HG03135 (cell line): ENCODE measurements at regions not wholly inside any gene's neighbourhood (a gene's known extent, or its start where the extent isn't known, plus 50 kb on each side); places are given as distances from the start of the nearest gene placed in this dataset.
"Not testable (repeated sequence)": the region's sequence is repeated elsewhere in the genome, so short reads cannot be mapped to it uniquely, and the experiment has no call there.

Experiments
- ATAC-seq: cut with Tn5 transposase; IDR thresholded peaks from one replicate; pipeline ENCODE4 v1.9.1; 2021; ENCODE audit warnings: mild to moderate bottlenecking, moderate library complexity; ENCODE audit not compliant: unreplicated experiment

- no peak for ATAC-seq
Measured at GRCh38 chr2:182477774-182478173, 50.9 kb upstream of the PDE1A start.

- no peak for ATAC-seq
Measured at GRCh38 chr2:182481676-182482075, 54.8 kb upstream of the PDE1A start.

- ATAC-seq = no peak
Measured at GRCh38 chr2:182482511-182482910, 55.7 kb upstream of the PDE1A start.

GRCh38 chr2:182496596-182496995 is 69.8 kb upstream of the PDE1A start:
- ATAC-seq = no peak

- ATAC-seq = no peak
Measured at GRCh38 chr2:182499706-182500470, 73.1 kb upstream of the PDE1A start.

- ATAC-seq = no peak
Measured at GRCh38 chr2:182503886-182504285, 77.0 kb upstream of the PDE1A start.

- ATAC-seq = no peak
Measured at GRCh38 chr2:182504903-182505302, 78.1 kb upstream of the PDE1A start.

- ATAC-seq = no peak
Measured at GRCh38 chr2:182506606-182507005, 79.8 kb upstream of the PDE1A start.

GRCh38 chr2:182508583-182508982 is 81.7 kb upstream of the PDE1A start:
- not testable (repeated sequence) for ATAC-seq

GRCh38 chr2:182509216-182509615 is 82.4 kb upstream of the PDE1A start:
- no peak for ATAC-seq

- no peak for ATAC-seq
Measured at GRCh38 chr2:182521453-182522404, 94.9 kb upstream of the PDE1A start.

GRCh38 chr2:182522405-182522896 is 95.6 kb upstream of the PDE1A start:
- ATAC-seq = no peak

GRCh38 chr2:182522972-182523473 is 96.2 kb upstream of the PDE1A start:
- ATAC-seq = no peak

- ATAC-seq = no peak
Measured at GRCh38 chr2:182530636-182531035, 103.8 kb upstream of the PDE1A start.

- ATAC-seq = no peak
Measured at GRCh38 chr2:182540252-182540651, 113.4 kb upstream of the PDE1A start.

- ATAC-seq = peak; percentile 69
Measured at GRCh38 chr2:182541268-182541667, 114.4 kb upstream of the PDE1A start.

GRCh38 chr2:182542501-182543258 is 115.8 kb upstream of the PDE1A start:
- ATAC-seq = no peak

GRCh38 chr2:182543741-182544525 is 117.1 kb upstream of the PDE1A start:
- no peak for ATAC-seq

GRCh38 chr2:182545420-182546167 is 118.8 kb upstream of the PDE1A start:
- peak; percentile 69 for ATAC-seq
